ENCODE measurements at regions not wholly inside any gene's neighbourhood (a gene's known extent, or its start where the extent isn't known, plus 50 kb on each side); places are given as distances from the start of the nearest gene placed in this dataset.

DNA sequence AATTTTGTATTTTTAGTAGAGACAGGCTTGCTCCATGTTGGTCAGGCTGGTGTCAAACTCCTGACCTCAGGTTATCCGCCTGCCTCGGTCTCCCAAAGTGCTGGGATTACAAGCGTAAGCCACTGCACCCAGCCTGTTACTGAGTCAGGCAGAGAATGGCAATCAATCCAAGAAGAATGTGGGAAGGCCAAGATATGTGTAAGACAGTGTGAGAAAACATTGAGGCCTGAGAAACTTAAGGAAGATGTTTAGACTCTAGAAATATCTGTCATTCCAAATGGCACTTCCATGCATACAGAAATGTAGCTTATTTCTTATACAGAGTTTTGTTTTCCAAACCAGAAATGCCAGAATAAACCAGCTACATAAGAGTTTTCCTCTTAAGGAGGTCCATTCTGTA, 248.5 kb downstream of the ETS1 start:
- intact Hi-C loops (cut with micrococcal nuclease), result no loop called here

More for the DNA sequence above, 248.5 kb downstream of the ETS1 start:
- Histone ChIP-seq H3K36me3 (ENCODE audit: control insufficient read depth in 2 of 2, extremely low read depth in 1 of 2, insufficient read depth in 2 of 2, low read length in 2 of 2) (no peaks in the 10 kb centered on the region), H3K4me2 (ENCODE audit: insufficient read depth, low read length) (no peak overlapping the region), H3K79me2 (ENCODE audit: control insufficient read depth, insufficient read depth, low read length) (no peaks in the 10 kb centered on the region), H2AFZ (ENCODE audit: low read depth, low read length) (no peak overlapping the region), H3K9ac (replicated peaks; ENCODE audit: extremely low read depth, insufficient read depth, low read length) (no peak overlapping the region), H4K20me1 (replicated peaks; ENCODE audit: control insufficient read depth, extremely low read depth, insufficient read depth, low read length) (no peaks in the 10 kb centered on the region), H3K4me3 (replicated peaks in 1 of 3; ENCODE audit: insufficient read depth in 1 of 3, low read depth in 1 of 3, low read length in 3 of 3) (no peak overlapping the region), H3K9me3 (replicated peaks; ENCODE audit: control insufficient read depth, insufficient read depth, low read length) (no peaks in the 10 kb centered on the region), H3K27ac (ENCODE audit: insufficient read depth, low read depth, low read length) (no peak overlapping the region), H3K4me1 (ENCODE audit: control insufficient read depth, extremely low read depth, insufficient read depth, low read length) (peaks cover 60% of the 10 kb centered on the region), H3K9me1 (replicated peaks; ENCODE audit: control insufficient read depth, extremely low read depth, insufficient read depth, low read length) (no peaks in the 10 kb centered on the region), H3K27me3 (ENCODE audit: control insufficient read depth in 2 of 2, insufficient read depth in 2 of 2, low read length in 2 of 2) (no peaks in the 10 kb centered on the region)
- POLR2A ChIA-PET, result no interaction called here
- DNase-seq (ENCODE audit: low read depth, low spot score), result no peak
- no peak for FAIRE-seq
- TF ChIP-seq EZH2 (IDR thresholded peaks at IDR 0.05; ENCODE audit: borderline replicate concordance, low read depth, low read length, severe bottlenecking), result no peak
- no peak for TF ChIP-seq POLR2A (IDR thresholded peaks at IDR 0.05; ENCODE audit: low read depth, low read length)
- no peak for TF ChIP-seq FOS (IDR thresholded peaks at IDR 0.05; ENCODE audit: borderline replicate concordance, insufficient read depth, low read length)
- TF ChIP-seq, protein P1, sequence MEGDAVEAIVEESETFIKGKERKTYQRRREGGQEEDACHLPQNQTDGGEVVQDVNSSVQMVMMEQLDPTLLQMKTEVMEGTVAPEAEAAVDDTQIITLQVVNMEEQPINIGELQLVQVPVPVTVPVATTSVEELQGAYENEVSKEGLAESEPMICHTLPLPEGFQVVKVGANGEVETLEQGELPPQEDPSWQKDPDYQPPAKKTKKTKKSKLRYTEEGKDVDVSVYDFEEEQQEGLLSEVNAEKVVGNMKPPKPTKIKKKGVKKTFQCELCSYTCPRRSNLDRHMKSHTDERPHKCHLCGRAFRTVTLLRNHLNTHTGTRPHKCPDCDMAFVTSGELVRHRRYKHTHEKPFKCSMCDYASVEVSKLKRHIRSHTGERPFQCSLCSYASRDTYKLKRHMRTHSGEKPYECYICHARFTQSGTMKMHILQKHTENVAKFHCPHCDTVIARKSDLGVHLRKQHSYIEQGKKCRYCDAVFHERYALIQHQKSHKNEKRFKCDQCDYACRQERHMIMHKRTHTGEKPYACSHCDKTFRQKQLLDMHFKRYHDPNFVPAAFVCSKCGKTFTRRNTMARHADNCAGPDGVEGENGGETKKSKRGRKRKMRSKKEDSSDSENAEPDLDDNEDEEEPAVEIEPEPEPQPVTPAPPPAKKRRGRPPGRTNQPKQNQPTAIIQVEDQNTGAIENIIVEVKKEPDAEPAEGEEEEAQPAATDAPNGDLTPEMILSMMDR (IDR thresholded peaks at IDR 0.05; ENCODE audit: extremely low read depth in 1 of 2, insufficient read depth in 1 of 2, low read depth in 1 of 2, low read length in 2 of 2), result no peak
- no peak for TF ChIP-seq GATA2 (IDR thresholded peaks at IDR 0.05; ENCODE audit: insufficient read depth, insufficient read length, low read depth, low read length)
- no peak for TF ChIP-seq JUN (IDR thresholded peaks at IDR 0.05; ENCODE audit: borderline replicate concordance, insufficient read depth, insufficient read length, low read depth)
- TF ChIP-seq, protein P2, sequence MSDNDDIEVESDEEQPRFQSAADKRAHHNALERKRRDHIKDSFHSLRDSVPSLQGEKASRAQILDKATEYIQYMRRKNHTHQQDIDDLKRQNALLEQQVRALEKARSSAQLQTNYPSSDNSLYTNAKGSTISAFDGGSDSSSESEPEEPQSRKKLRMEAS (IDR thresholded peaks at IDR 0.05; ENCODE audit: insufficient read depth, insufficient read length), result no peak
- TF ChIP-seq POLR2AphosphoS5 (IDR thresholded peaks at IDR 0.05; ENCODE audit: insufficient read depth, low read depth, low read length), result no peak
- no peak for TF ChIP-seq MYC (IDR thresholded peaks at IDR 0.05; ENCODE audit: low read depth, low read length)
- dilution Hi-C loops (cut with MboI; ENCODE audit: extremely low pct_ligation_motif_present, low sequenced_read_pairs), result no loop called here
- BruUV-seq (replicated peaks), result no TSS peak
- CTCF ChIA-PET, result interaction anchor here (1.0 kb wide), 1 partner anchor 206 kb away, joined by 3 read pairs; no protein-coding TSS in a partner anchor

Data from endothelial cell of umbilical vein (primary cell).